Liver (tissue), 3 donors: ENCODE measurements at regions not wholly inside any gene's neighbourhood (a gene's known extent, or its start where the extent isn't known, plus 50 kb on each side); places are given as distances from the start of the nearest gene placed in this dataset.

Source experiments
- EGR1 ChIP-seq, 2 donors: IDR thresholded peaks; 2 replicates each; pipeline ENCODE4 v1.6.1; 2016 to 2018; ENCODE audit warnings: antibody characterized with exemption in 2 of 2, low read depth in 2 of 2
- GABPA ChIP-seq, 2 donors: IDR thresholded peaks in 1 of 2; conservative IDR thresholded peaks in 1 of 2; 2 replicates each; pipeline ENCODE4 v1.6.1; 2016; ENCODE audit warnings: antibody characterized with exemption in 2 of 2, mild to moderate bottlenecking in 1 of 2, moderate library complexity in 1 of 2
- JUND ChIP-seq, 2 donors: IDR thresholded peaks; 2 replicates each; pipeline ENCODE4 v1.6.1; 2016; ENCODE audit warnings: antibody characterized with exemption in 2 of 2
- RAD21 ChIP-seq, 2 donors: IDR thresholded peaks; 2 replicates each; pipeline ENCODE4 v1.6.1; 2016; ENCODE audit warnings: antibody characterized with exemption in 2 of 2, mild to moderate bottlenecking in 2 of 2
- RXRA ChIP-seq, 2 donors: IDR thresholded peaks; 2 replicates each; pipeline ENCODE4 v1.6.1; 2017 to 2018; ENCODE audit warnings: antibody characterized with exemption in 2 of 2, mild to moderate bottlenecking in 1 of 2
- SP1 ChIP-seq: IDR thresholded peaks from 2 replicates; pipeline ENCODE4 v1.6.1; 2018; ENCODE audit warnings: antibody characterized with exemption, mild to moderate bottlenecking
- TAF1 ChIP-seq: conservative IDR thresholded peaks from 2 replicates; pipeline ENCODE4 v1.6.1; 2016; ENCODE audit warnings: antibody characterized with exemption, mild to moderate bottlenecking
- YY1 ChIP-seq: IDR thresholded peaks from 2 replicates; pipeline ENCODE4 v1.6.1; 2016; ENCODE audit warnings: antibody characterized with exemption, mild to moderate bottlenecking
- TF ChIP-seq, protein P1 (sequence below): fragments of 150-350 bp; IDR thresholded peaks from 2 replicates; pipeline ENCODE4 v1.5.1; 2017; ENCODE audit warnings: improper control_type of control experiment, low read depth, low read length; ENCODE audit not compliant: missing input control
- TF ChIP-seq, protein P2 (sequence below): IDR thresholded peaks from 2 replicates; pipeline ENCODE4 v1.6.1; 2016; ENCODE audit warnings: antibody characterized with exemption
- TF ChIP-seq, protein P3 (sequence below): IDR thresholded peaks from 2 replicates; pipeline ENCODE4 v1.6.1; 2016; ENCODE audit warnings: antibody characterized with exemption, mild to moderate bottlenecking
- donor health status: healthy.
- donor health status: healthy.

DNA sequence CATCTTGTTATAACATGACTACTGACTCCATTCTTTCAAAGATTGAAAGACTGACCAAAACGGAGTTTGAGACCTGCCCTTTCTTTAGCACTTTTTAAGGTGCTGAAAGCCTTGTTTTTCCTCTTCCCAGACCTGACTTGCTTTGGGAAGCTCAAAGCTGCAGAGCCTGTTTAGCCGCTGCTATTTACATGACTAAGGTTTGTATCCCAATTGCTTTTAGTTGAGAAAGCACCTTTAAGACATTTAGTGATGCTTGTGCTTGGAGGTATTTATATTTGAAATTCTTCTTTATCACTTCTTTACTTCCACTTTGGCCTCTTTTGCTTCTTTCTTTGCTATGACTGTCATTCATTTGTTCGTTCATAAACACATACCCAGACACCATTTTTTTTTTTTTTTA lies 182.6 kb upstream of the ELL2 start:
- TF ChIP-seq RAD21 (IDR thresholded peaks at IDR 0.05), result no peak
- TF ChIP-seq, protein P1, sequence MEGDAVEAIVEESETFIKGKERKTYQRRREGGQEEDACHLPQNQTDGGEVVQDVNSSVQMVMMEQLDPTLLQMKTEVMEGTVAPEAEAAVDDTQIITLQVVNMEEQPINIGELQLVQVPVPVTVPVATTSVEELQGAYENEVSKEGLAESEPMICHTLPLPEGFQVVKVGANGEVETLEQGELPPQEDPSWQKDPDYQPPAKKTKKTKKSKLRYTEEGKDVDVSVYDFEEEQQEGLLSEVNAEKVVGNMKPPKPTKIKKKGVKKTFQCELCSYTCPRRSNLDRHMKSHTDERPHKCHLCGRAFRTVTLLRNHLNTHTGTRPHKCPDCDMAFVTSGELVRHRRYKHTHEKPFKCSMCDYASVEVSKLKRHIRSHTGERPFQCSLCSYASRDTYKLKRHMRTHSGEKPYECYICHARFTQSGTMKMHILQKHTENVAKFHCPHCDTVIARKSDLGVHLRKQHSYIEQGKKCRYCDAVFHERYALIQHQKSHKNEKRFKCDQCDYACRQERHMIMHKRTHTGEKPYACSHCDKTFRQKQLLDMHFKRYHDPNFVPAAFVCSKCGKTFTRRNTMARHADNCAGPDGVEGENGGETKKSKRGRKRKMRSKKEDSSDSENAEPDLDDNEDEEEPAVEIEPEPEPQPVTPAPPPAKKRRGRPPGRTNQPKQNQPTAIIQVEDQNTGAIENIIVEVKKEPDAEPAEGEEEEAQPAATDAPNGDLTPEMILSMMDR, result no peak
- TF ChIP-seq GABPA (IDR thresholded peaks at IDR 0.05 in 1 of 2, conservative IDR thresholded peaks at IDR 0.05 in 1 of 2), result no peak
- no peak for TF ChIP-seq JUND (IDR thresholded peaks at IDR 0.05)
- TF ChIP-seq, protein P2, sequence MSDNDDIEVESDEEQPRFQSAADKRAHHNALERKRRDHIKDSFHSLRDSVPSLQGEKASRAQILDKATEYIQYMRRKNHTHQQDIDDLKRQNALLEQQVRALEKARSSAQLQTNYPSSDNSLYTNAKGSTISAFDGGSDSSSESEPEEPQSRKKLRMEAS, result no peak
- no peak for TF ChIP-seq TAF1
- no peak for TF ChIP-seq RXRA (IDR thresholded peaks at IDR 0.05)
- no peak for TF ChIP-seq YY1
- no peak for TF ChIP-seq SP1
- TF ChIP-seq, protein P3, sequence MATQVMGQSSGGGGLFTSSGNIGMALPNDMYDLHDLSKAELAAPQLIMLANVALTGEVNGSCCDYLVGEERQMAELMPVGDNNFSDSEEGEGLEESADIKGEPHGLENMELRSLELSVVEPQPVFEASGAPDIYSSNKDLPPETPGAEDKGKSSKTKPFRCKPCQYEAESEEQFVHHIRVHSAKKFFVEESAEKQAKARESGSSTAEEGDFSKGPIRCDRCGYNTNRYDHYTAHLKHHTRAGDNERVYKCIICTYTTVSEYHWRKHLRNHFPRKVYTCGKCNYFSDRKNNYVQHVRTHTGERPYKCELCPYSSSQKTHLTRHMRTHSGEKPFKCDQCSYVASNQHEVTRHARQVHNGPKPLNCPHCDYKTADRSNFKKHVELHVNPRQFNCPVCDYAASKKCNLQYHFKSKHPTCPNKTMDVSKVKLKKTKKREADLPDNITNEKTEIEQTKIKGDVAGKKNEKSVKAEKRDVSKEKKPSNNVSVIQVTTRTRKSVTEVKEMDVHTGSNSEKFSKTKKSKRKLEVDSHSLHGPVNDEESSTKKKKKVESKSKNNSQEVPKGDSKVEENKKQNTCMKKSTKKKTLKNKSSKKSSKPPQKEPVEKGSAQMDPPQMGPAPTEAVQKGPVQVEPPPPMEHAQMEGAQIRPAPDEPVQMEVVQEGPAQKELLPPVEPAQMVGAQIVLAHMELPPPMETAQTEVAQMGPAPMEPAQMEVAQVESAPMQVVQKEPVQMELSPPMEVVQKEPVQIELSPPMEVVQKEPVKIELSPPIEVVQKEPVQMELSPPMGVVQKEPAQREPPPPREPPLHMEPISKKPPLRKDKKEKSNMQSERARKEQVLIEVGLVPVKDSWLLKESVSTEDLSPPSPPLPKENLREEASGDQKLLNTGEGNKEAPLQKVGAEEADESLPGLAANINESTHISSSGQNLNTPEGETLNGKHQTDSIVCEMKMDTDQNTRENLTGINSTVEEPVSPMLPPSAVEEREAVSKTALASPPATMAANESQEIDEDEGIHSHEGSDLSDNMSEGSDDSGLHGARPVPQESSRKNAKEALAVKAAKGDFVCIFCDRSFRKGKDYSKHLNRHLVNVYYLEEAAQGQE, result no peak
- no peak for TF ChIP-seq EGR1 (IDR thresholded peaks at IDR 0.05; ENCODE audit: low read depth in 2 of 2)
